OCI-LY1 (cell line): ENCODE measurements at regions not wholly inside any gene's neighbourhood (a gene's known extent, or its start where the extent isn't known, plus 50 kb on each side); places are given as distances from the start of the nearest gene placed in this dataset.

Experiments used
- H2AFZ ChIP-seq: fragments of 200-600 bp; sonication (generic), shearing (Covaris generic); 2 replicates; pipeline ENCODE4 v1.6.0; 2014; ENCODE audit warnings: antibody characterized with exemption, mild to moderate bottlenecking, low read length
- H3F3A ChIP-seq: fragments of 200-600 bp; sonication (generic), shearing (Covaris generic); 2 replicates; pipeline ENCODE4 v1.6.0; 2014; ENCODE audit warnings: mild to moderate bottlenecking, antibody characterized with exemption, low read length, moderate library complexity; ENCODE audit not compliant: insufficient read depth
- H3K27ac ChIP-seq: fragments of 200-600 bp; sonication (generic); 2 replicates; pipeline ENCODE4 v1.5.1; 2014; ENCODE audit warnings: low read length, mixed run types, mild to moderate bottlenecking, low read depth; ENCODE audit not compliant: poor library complexity, severe bottlenecking
- H3K27me3 ChIP-seq: fragments of 200-600 bp; sonication (generic); 2 replicates; pipeline ENCODE4 v1.6.0; 2014; ENCODE audit warnings: antibody characterized with exemption, mild to moderate bottlenecking, low read length, moderate library complexity; ENCODE audit not compliant: insufficient read depth
- H3K36me3 ChIP-seq: fragments of 200-600 bp; sonication (generic); 2 replicates; pipeline ENCODE4 v1.6.1; 2014; ENCODE audit warnings: mild to moderate bottlenecking, antibody characterized with exemption, low read length, moderate library complexity, mixed read lengths; ENCODE audit not compliant: insufficient read depth
- H3K4me1 ChIP-seq: fragments of 200-600 bp; sonication (generic); 2 replicates; pipeline ENCODE4 v1.5.1; 2014; ENCODE audit warnings: mild to moderate bottlenecking, low read length, moderate library complexity; ENCODE audit not compliant: insufficient read depth, severe bottlenecking
- H3K4me2 ChIP-seq: fragments of 200-600 bp; sonication (generic), shearing (Covaris generic); 2 replicates; pipeline ENCODE4 v1.6.1; 2014; ENCODE audit warnings: low read length
- H3K4me3 ChIP-seq: fragments of 200-600 bp; sonication (generic); 2 replicates; pipeline ENCODE4 v1.5.1; 2014; ENCODE audit warnings: low read length, low read depth, mild to moderate bottlenecking, mixed read lengths; ENCODE audit not compliant: poor library complexity, severe bottlenecking
- H3K79me2 ChIP-seq: fragments of 200-600 bp; shearing (Covaris generic); 2 replicates; pipeline ENCODE4 v1.6.1; 2016; ENCODE audit warnings: mixed run types, low read length, mixed read lengths; ENCODE audit not compliant: insufficient read depth
- H3K9ac ChIP-seq: fragments of 200-600 bp; sonication (generic), shearing (Covaris generic); 2 replicates; pipeline ENCODE4 v1.6.1; 2014; ENCODE audit warnings: mild to moderate bottlenecking, low read length, mixed read lengths
- H3K9me2 ChIP-seq: fragments of 200-600 bp; sonication (generic), shearing (Covaris generic); 2 replicates; pipeline ENCODE4 v1.6.1; 2014; ENCODE audit warnings: low read depth, mild to moderate bottlenecking, low read length, mixed read lengths
- H3K9me3 ChIP-seq: fragments of 200-600 bp; shearing (Covaris generic); 2 replicates; pipeline ENCODE4 v1.6.1; 2014; ENCODE audit warnings: low read length, mixed read lengths
- H4K20me1 ChIP-seq: fragments of 200-600 bp; sonication (generic), shearing (Covaris generic); 2 replicates; pipeline ENCODE4 v1.6.0; 2016; ENCODE audit warnings: mild to moderate bottlenecking, low read length; ENCODE audit not compliant: insufficient read depth
- CTCF ChIP-seq: fragments of 200-600 bp; sonication (generic), shearing (Covaris generic); IDR thresholded peaks from 2 replicates; pipeline ENCODE4 v1.5.1; 2017; ENCODE audit warnings: mild to moderate bottlenecking, antibody characterized with exemption, low read length, moderate library complexity, mixed read lengths
- EZH2 ChIP-seq: fragments of 200-600 bp; sonication (generic), shearing (Covaris generic); IDR thresholded peaks from 2 replicates; pipeline ENCODE4 v1.8.0; 2017; ENCODE audit warnings: borderline replicate concordance, mixed run types, mild to moderate bottlenecking, antibody characterized with exemption, low read length, moderate library complexity, mixed read lengths

DNA sequence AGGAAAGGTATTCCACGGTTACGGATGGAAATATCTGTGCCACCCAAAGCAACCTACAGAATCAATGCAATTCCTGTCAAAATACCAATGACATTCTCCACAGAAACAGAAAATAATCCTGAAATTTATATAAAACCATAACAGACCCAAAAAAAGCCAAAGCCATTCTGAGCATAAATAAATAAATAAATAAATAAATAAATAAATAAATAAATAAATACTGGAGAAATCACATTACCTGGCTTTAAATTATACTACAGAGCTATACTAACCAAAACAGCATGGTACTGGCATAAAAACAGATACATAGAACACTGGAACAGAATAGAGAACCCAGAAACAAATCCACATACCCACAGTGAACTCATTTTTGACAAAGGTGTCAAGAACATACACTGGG is 191.9 kb upstream of the DUSP10 start:
- TF ChIP-seq EZH2 (no peak), CTCF (no peak)
- H3K27me3 ChIP-seq: no peaks in the 10 kb centered on the region
- H3K4me1 ChIP-seq: peaks cover 26% of the 10 kb centered on the region
- no peak overlapping the region for H3K27ac ChIP-seq
- no peaks in the 10 kb centered on the region for H3K9me2 ChIP-seq
- no peak overlapping the region for H3K4me3 ChIP-seq
- H3F3A ChIP-seq: no peaks in the 10 kb centered on the region
- H3K9me3 ChIP-seq: no peaks in the 10 kb centered on the region
- no peak overlapping the region for H3K4me2 ChIP-seq
- no peaks in the 10 kb centered on the region for H4K20me1 ChIP-seq
- H2AFZ ChIP-seq: no peak overlapping the region
- no peak overlapping the region for H3K9ac ChIP-seq
- no peaks in the 10 kb centered on the region for H3K79me2 ChIP-seq
- H3K36me3 ChIP-seq: no peaks in the 10 kb centered on the region

GRCh38 chr1:221926441-221926840 is 184.6 kb upstream of the DUSP10 start:
- TF ChIP-seq CTCF (no peak), EZH2 (no peak)
- peaks cover 24% of the 10 kb centered on the region for H3K4me1 ChIP-seq
- no peaks in the 10 kb centered on the region for H3K9me2 ChIP-seq
- H2AFZ ChIP-seq: no peak overlapping the region
- no peaks in the 10 kb centered on the region for H3F3A ChIP-seq
- no peaks in the 10 kb centered on the region for H3K36me3 ChIP-seq
- H3K27me3 ChIP-seq: no peaks in the 10 kb centered on the region
- no peaks in the 10 kb centered on the region for H3K9me3 ChIP-seq
- no peak overlapping the region for H3K27ac ChIP-seq
- H4K20me1 ChIP-seq: no peaks in the 10 kb centered on the region
- H3K79me2 ChIP-seq: no peaks in the 10 kb centered on the region
- H3K4me3 ChIP-seq: no peak overlapping the region
- no peak overlapping the region for H3K4me2 ChIP-seq
- H3K9ac ChIP-seq: no peak overlapping the region

- Histone ChIP-seq H3K36me3 (no peaks in the 10 kb centered on the region), H3K9me3 (no peaks in the 10 kb centered on the region), H3F3A (no peaks in the 10 kb centered on the region), H2AFZ (no peak overlapping the region), H3K4me1 (peaks cover 24% of the 10 kb centered on the region), H3K4me2 (no peak overlapping the region), H3K4me3 (no peak overlapping the region), H3K79me2 (no peaks in the 10 kb centered on the region), H3K9ac (no peak overlapping the region), H3K9me2 (no peaks in the 10 kb centered on the region), H3K27ac (no peak overlapping the region), H4K20me1 (no peaks in the 10 kb centered on the region), H3K27me3 (no peaks in the 10 kb centered on the region)
- TF ChIP-seq EZH2 (no peak), CTCF (no peak)
Measured at GRCh38 chr1:221925947-221926346, 184.1 kb upstream of the DUSP10 start.
